A673 (cell line): ENCODE measurements at regions not wholly inside any gene's neighbourhood (a gene's known extent, or its start where the extent isn't known, plus 50 kb on each side); places are given as distances from the start of the nearest gene placed in this dataset.

Experiments used
- CTCF ChIP-seq: fragments of 300-800, 200-600 bp; sonication (generic); conservative IDR thresholded peaks from 2 replicates; pipeline ENCODE4 v1.5.1; 2017; ENCODE audit warnings: low read depth, mild to moderate bottlenecking, antibody characterized with exemption, low read length, moderate library complexity, mixed read lengths
- EZH2 ChIP-seq: fragments of 200-600 bp; sonication (generic); IDR thresholded peaks from 2 replicates; pipeline ENCODE4 v1.6.1; 2017; ENCODE audit warnings: borderline replicate concordance, low read depth, mild to moderate bottlenecking, mixed read lengths, antibody characterized with exemption, low read length; ENCODE audit not compliant: poor library complexity, severe bottlenecking

GRCh38 chr18:3345885-3346284 lies 84.0 kb downstream of the MYL12B start:
- TF ChIP-seq CTCF (no peak), EZH2 (no peak)
